ENCODE measurements at regions not wholly inside any gene's neighbourhood (a gene's known extent, or its start where the extent isn't known, plus 50 kb on each side); places are given as distances from the start of the nearest gene placed in this dataset.

- TF ChIP-seq CTCF (IDR thresholded peaks at IDR 0.05) = no peak
- intact Hi-C loops (cut with DNase I) = no loop called here
- Histone ChIP-seq H3K27ac (no peak overlapping the region), H3K9me3 (no peaks in the 10 kb centered on the region), H3K4me3 (no peak overlapping the region), H3K27me3 (no peaks in the 10 kb centered on the region), H3K4me1 (no peaks in the 10 kb centered on the region), H3K36me3 (no peaks in the 10 kb centered on the region)
- ATAC-seq = no peak
- DNase-seq = no peak
Observed at GRCh38 chr3:88707837-88708236, 399.6 kb upstream of the EPHA3 start.

DNA sequence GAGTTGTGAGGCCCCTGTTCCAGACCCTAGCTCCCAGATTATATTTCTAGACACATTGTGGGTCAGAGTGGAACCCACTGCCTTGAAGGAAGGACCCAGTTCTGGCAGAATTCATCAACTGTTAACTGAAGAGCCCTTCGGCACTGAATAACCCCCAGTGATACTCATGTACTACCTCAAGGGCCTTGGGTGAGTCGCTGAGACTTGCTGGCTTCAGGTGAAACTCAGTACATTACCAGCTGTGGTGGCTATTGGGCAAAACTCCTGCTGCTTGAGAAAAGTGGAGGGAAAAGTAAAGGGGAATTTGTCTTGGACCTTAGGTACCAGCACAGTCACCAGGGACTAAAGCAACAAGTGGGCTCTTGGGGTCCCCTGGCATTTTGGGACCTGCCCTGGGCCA lies 394.9 kb upstream of the EPHA3 start:
- Histone ChIP-seq H3K4me3 (no peak overlapping the region), H3K27me3 (no peaks in the 10 kb centered on the region), H3K27ac (no peak overlapping the region), H3K36me3 (no peaks in the 10 kb centered on the region), H3K9me3 (no peaks in the 10 kb centered on the region), H3K4me1 (no peaks in the 10 kb centered on the region)
- ATAC-seq (no peak), DNase-seq (no peak)
- no peak for TF ChIP-seq CTCF (IDR thresholded peaks at IDR 0.05)
- intact Hi-C loops (cut with DNase I) = no loop called here

- no peak overlapping the region for H3K27ac ChIP-seq
- no peak for ATAC-seq
- H3K27me3 ChIP-seq = no peaks in the 10 kb centered on the region
- H3K4me3 ChIP-seq = no peak overlapping the region
- H3K36me3 ChIP-seq = no peaks in the 10 kb centered on the region
- H3K9me3 ChIP-seq = no peaks in the 10 kb centered on the region
- DNase-seq = no peak
- TF ChIP-seq CTCF (IDR thresholded peaks at IDR 0.05) = no peak
- intact Hi-C loops (cut with DNase I) = no loop called here
- H3K4me1 ChIP-seq = no peaks in the 10 kb centered on the region
Observed at GRCh38 chr3:88713233-88713691, 394.2 kb upstream of the EPHA3 start.

DNA sequence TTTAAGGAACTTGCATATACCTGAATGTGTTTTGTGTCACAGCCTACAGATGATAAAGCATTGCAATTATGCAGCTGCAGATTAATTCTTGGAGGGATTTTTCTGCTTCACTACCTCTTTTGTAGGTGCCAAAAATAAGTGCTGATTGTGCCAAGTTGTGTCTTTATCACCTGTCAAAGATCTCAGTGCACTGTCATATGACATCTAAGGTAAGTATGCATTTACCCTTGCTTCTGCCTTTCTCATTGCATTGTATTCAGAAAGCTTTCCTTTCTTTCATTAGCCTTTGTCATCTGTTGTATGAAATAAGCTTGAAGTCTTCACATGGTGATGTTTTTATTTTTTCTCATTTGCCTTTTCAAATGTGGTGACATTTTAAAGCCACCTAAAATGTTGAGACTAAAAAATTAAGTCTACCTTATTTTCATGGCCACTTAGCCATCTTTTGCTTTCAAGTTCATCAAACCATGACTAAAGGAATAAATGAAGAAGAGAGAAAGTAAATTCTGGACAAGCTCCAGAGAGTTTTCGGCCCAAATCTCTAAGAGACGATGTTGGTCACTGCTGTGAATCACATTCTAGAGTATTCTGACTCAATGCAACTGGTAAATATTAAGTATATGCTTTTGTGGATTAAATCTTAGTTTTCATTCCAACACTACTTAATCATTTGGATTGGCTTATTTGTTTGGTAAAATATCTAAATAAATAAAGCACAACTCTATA lies 381.8 kb upstream of the EPHA3 start:
- ATAC-seq (no peak), DNase-seq (no peak)
- no peak overlapping the region for H3K27ac ChIP-seq
- no peaks in the 10 kb centered on the region for H3K9me3 ChIP-seq
- no peaks in the 10 kb centered on the region for H3K4me1 ChIP-seq
- H3K27me3 ChIP-seq = no peaks in the 10 kb centered on the region
- no peak overlapping the region for H3K4me3 ChIP-seq
- intact Hi-C loops (cut with DNase I) = no loop called here
- no peak for TF ChIP-seq CTCF (IDR thresholded peaks at IDR 0.05)
- H3K36me3 ChIP-seq = no peaks in the 10 kb centered on the region

DNA sequence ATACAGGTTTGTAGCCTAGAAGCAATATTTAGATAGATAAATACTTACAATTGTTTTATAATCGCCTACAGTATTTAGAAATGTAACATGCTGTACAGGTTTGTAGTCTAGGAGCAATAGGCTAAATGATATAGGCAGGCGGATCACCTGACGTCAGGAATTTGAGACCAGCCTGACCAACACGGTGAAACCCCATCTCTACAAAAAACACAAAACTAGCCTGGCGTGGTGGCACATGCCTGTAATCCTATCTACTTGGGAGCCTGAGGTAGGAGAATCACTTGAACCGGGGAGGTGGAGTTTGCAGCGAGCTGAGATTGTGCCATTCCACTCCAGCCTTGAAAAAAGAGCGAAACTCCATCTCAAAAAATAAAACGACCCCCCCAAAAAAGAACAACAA lies 375.2 kb upstream of the EPHA3 start:
- intact Hi-C loops (cut with DNase I) = no loop called here
- Histone ChIP-seq H3K4me1 (no peaks in the 10 kb centered on the region), H3K27me3 (no peaks in the 10 kb centered on the region), H3K36me3 (no peaks in the 10 kb centered on the region), H3K9me3 (no peaks in the 10 kb centered on the region), H3K27ac (no peak overlapping the region), H3K4me3 (no peak overlapping the region)
- no peak for ATAC-seq
- no peak for TF ChIP-seq CTCF (IDR thresholded peaks at IDR 0.05)
- no peak for DNase-seq

DNA sequence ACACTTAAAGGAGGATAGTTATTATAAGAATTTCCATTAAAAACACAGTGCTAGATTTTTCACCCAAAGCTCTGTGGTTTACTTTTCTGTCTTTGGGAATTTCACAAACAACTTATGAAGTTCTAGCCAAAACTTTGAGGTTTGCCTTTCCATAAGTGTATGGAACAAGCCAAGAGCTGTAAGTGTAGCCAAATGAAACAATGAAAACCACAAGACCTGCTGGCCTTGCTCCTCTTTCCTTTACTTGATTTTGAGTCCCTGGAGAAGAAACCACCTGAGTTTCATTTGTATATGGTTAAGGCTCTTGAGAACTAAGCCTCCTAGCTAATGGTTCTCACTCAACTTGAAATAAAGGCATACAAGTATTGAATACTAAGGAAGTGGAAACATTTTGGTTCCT lies 365.3 kb upstream of the EPHA3 start:
- ATAC-seq = no peak
- no peak for DNase-seq
- H3K27me3 ChIP-seq = no peaks in the 10 kb centered on the region
- H3K9me3 ChIP-seq = no peaks in the 10 kb centered on the region
- intact Hi-C loops (cut with DNase I) = no loop called here
- no peak for TF ChIP-seq CTCF (IDR thresholded peaks at IDR 0.05)
- no peaks in the 10 kb centered on the region for H3K36me3 ChIP-seq
- H3K4me3 ChIP-seq = no peak overlapping the region
- no peaks in the 10 kb centered on the region for H3K4me1 ChIP-seq
- H3K27ac ChIP-seq = no peak overlapping the region
